ENCODE measurements at regions not wholly inside any gene's neighbourhood (a gene's known extent, or its start where the extent isn't known, plus 50 kb on each side); places are given as distances from the start of the nearest gene placed in this dataset.

GRCh38 chr16:81151648-81152310 lies 55.6 kb upstream of the GCSH start:
- H3K27ac ChIP-seq (ENCODE audit: low read depth in 1 of 2, low read length in 1 of 2): no peak overlapping the region
- H3K9me3 ChIP-seq (ENCODE audit: control insufficient read depth in 4 of 4, insufficient read depth in 3 of 4, low read length in 3 of 4): peaks cover 0 to 7% (median 0%) of the 10 kb centered on the region in 4 donors
- ATAC-seq (ENCODE audit: insufficient read depth, low FRiP score) (no peak), DNase-seq (no peak)
- no peak for TF ChIP-seq CTCF (IDR thresholded peaks at IDR 0.05; ENCODE audit: control extremely low read depth, extremely low read depth)
- H3K27me3 ChIP-seq (ENCODE audit: control insufficient read depth in 3 of 3, insufficient read depth in 3 of 3, low read length in 2 of 3): no peaks in the 10 kb centered on the region
- no peaks in the 10 kb centered on the region for H3K4me1 ChIP-seq (ENCODE audit: control insufficient read depth in 5 of 5, insufficient read depth in 5 of 5, low read length in 5 of 5)
- no peak overlapping the region for H3K4me3 ChIP-seq
- WGBS, 2 donors: 38 to 44% methylated on average over 13 of the region's 13 CpGs
- H3K9ac ChIP-seq (ENCODE audit: insufficient read depth in 1 of 2, low read length in 2 of 2): no peak overlapping the region
- H3K36me3 ChIP-seq (ENCODE audit: control insufficient read depth in 4 of 4, insufficient read depth in 4 of 4, low read length in 4 of 4): no peaks in the 10 kb centered on the region

- Histone ChIP-seq H3K4me3 (no peak overlapping the region), H3K9me3 (ENCODE audit: control insufficient read depth in 4 of 4, insufficient read depth in 3 of 4, low read length in 3 of 4) (peaks cover 0 to 3% (median 0%) of the 10 kb centered on the region in 4 donors), H3K27me3 (ENCODE audit: control insufficient read depth in 3 of 3, insufficient read depth in 3 of 3, low read length in 2 of 3) (no peaks in the 10 kb centered on the region), H3K9ac (ENCODE audit: insufficient read depth in 1 of 2, low read length in 2 of 2) (no peak overlapping the region), H3K36me3 (ENCODE audit: control insufficient read depth in 4 of 4, insufficient read depth in 4 of 4, low read length in 4 of 4) (no peaks in the 10 kb centered on the region), H3K4me1 (ENCODE audit: control insufficient read depth in 5 of 5, insufficient read depth in 5 of 5, low read length in 5 of 5) (no peaks in the 10 kb centered on the region), H3K27ac (ENCODE audit: low read depth in 1 of 2, low read length in 1 of 2) (no peak overlapping the region)
- ATAC-seq (ENCODE audit: insufficient read depth, low FRiP score) (no peak), DNase-seq (no peak)
- 90% methylated on average over 10 of the region's 10 CpGs for WGBS, 2 donors
- no peak for TF ChIP-seq CTCF (IDR thresholded peaks at IDR 0.05; ENCODE audit: control extremely low read depth, extremely low read depth)
Measured at GRCh38 chr16:81149614-81150013, 53.4 kb upstream of the GCSH start.

- Histone ChIP-seq H3K9me3 (ENCODE audit: control insufficient read depth in 4 of 4, insufficient read depth in 3 of 4, low read length in 3 of 4) (peaks cover 0 to 3% (median 0%) of the 10 kb centered on the region in 4 donors), H3K36me3 (ENCODE audit: control insufficient read depth in 4 of 4, insufficient read depth in 4 of 4, low read length in 4 of 4) (no peaks in the 10 kb centered on the region), H3K27me3 (ENCODE audit: control insufficient read depth in 3 of 3, insufficient read depth in 3 of 3, low read length in 2 of 3) (no peaks in the 10 kb centered on the region), H3K4me1 (ENCODE audit: control insufficient read depth in 5 of 5, insufficient read depth in 5 of 5, low read length in 5 of 5) (no peaks in the 10 kb centered on the region), H3K9ac (ENCODE audit: insufficient read depth in 1 of 2, low read length in 2 of 2) (no peak overlapping the region), H3K4me3 (no peak overlapping the region), H3K27ac (ENCODE audit: low read depth in 1 of 2, low read length in 1 of 2) (no peak overlapping the region)
- WGBS, 2 donors: 51 to 53% methylated on average over 6 of the region's 6 CpGs
- TF ChIP-seq CTCF (IDR thresholded peaks at IDR 0.05; ENCODE audit: control extremely low read depth, extremely low read depth): no peak
- ATAC-seq (ENCODE audit: insufficient read depth, low FRiP score) (no peak), DNase-seq (no peak)
Measured at GRCh38 chr16:81148277-81148676, 52.1 kb upstream of the GCSH start.

All from lung (tissue), 11 donors.